Upper lobe of left lung (tissue), 6 donors: ENCODE measurements at regions not wholly inside any gene's neighbourhood (a gene's known extent, or its start where the extent isn't known, plus 50 kb on each side); places are given as distances from the start of the nearest gene placed in this dataset.

Experiments used
- ATAC-seq, 2 donors: fragments of 200-7000 bp; cut with Tn5 transposase; one replicate each; pipeline ENCODE4 v1.9.1; 2022; ENCODE audit warnings: mild to moderate bottlenecking in 2 of 2, moderate library complexity in 2 of 2; ENCODE audit not compliant: low FRiP score in 2 of 2
- DNase-seq, 2 donors: peaks; one replicate each; pipeline ENCODE4 v3.0.0-alpha.2; 2019 to 2020
- H3K27ac ChIP-seq, 4 donors: fragments of 200-600 bp; sonication (generic); one replicate each; pipeline ENCODE4 v1.5.1; 2016 to 2019
- H3K27me3 ChIP-seq, 4 donors: fragments of 200-600 bp; sonication (generic); one replicate each; pipeline ENCODE4 v1.5.1; 2017 to 2019
- H3K36me3 ChIP-seq, 4 donors: fragments of 200-600 bp; sonication (generic); one replicate each; pipeline ENCODE4 v1.5.1; 2016 to 2019
- H3K4me1 ChIP-seq, 4 donors: fragments of 200-600 bp; sonication (generic); one replicate each; pipeline ENCODE4 v1.5.1; 2018 to 2019
- H3K4me3 ChIP-seq, 4 donors: fragments of 200-600 bp; sonication (generic); one replicate each; pipeline ENCODE4 v1.5.1; 2017 to 2019; ENCODE audit warnings: mild to moderate bottlenecking in 2 of 4, moderate library complexity in 1 of 4
- H3K9me3 ChIP-seq, 4 donors: fragments of 200-600 bp; sonication (generic); one replicate each; pipeline ENCODE4 v1.5.1; 2018 to 2019
- EP300 ChIP-seq, 4 donors: sonication (generic); formaldehyde crosslinking; IDR thresholded peaks; one replicate each; pipeline ENCODE4 v1.5.1; 2017; ENCODE audit warnings: antibody characterized with exemption in 4 of 4, control low read depth in 2 of 4
- POLR2A ChIP-seq, 4 donors: fragments of 450-650 bp; IDR thresholded peaks; one replicate each; pipeline ENCODE4 v1.5.1; 2016 to 2017; ENCODE audit warnings: antibody characterized with exemption in 4 of 4, mild to moderate bottlenecking in 2 of 4
- POLR2AphosphoS5 ChIP-seq, 2 donors: sonication (generic); formaldehyde crosslinking; IDR thresholded peaks; one replicate each; pipeline ENCODE4 v1.5.1; 2017; ENCODE audit warnings: antibody characterized with exemption in 2 of 2
- WGBS, 2 donors: methylation state at CpG; one replicate each; pipeline ENCODE4 v1.1.5; 2017 to 2018; 5-methylcytosine and 5-hydroxymethylcytosine counted together
- TF ChIP-seq, protein P1 (sequence below), 6 experiments: fragments of 450-650 bp in 4 of 6; fragments of 200-600 bp in 2 of 6; sonication (generic) in 2 of 6; IDR thresholded peaks; one replicate each; pipeline ENCODE4 v1.5.1; 2016 to 2019; ENCODE audit warnings: antibody characterized with exemption in 6 of 6
- donor health status: DM: no; HTN: no; CAD: no; lungs with moderate emphysema.
- donor health status: DM: no; HTN: yes; CAD: no; lungs with severe emphysema.

DNA sequence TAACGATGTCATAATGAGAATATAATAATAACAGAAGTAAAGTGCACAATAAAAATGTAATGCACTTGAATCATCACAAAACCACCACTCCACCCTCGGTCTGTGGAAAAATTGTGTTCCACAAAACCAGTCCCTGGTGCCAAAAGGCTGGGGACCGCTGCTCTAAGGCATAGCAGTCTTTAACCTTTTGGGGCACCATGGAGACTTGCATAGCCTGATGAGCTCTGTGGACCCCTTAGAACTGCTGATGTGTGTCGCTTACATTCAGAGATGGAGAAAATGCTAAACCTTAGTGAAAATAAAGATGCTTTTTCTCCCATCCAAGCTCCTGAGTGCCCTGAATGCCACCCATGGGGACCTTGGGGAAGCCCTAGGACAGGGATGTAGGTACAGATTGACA is 87.6 kb upstream of the SEPTIN5 start:
- 80 to 87% methylated on average over 4 of the region's 4 CpGs for WGBS, 2 donors
- Histone ChIP-seq H3K4me3 (no peak overlapping the region), H3K27ac (no peak overlapping the region), H3K36me3 (no peaks in the 10 kb centered on the region), H3K27me3 (no peaks in the 10 kb centered on the region), H3K4me1 (peaks cover 8 to 18% (median 13%) of the 10 kb centered on the region in 4 donors), H3K9me3 (no peaks in the 10 kb centered on the region)
- ATAC-seq (no peak), DNase-seq (peak in 1 of 2 donors; percentile 8)
- TF ChIP-seq POLR2A (IDR thresholded peaks at IDR 0.05) (no peak), EP300 (IDR thresholded peaks at IDR 0.05) (no peak), POLR2AphosphoS5 (IDR thresholded peaks at IDR 0.05) (no peak)
- TF ChIP-seq, protein P1, sequence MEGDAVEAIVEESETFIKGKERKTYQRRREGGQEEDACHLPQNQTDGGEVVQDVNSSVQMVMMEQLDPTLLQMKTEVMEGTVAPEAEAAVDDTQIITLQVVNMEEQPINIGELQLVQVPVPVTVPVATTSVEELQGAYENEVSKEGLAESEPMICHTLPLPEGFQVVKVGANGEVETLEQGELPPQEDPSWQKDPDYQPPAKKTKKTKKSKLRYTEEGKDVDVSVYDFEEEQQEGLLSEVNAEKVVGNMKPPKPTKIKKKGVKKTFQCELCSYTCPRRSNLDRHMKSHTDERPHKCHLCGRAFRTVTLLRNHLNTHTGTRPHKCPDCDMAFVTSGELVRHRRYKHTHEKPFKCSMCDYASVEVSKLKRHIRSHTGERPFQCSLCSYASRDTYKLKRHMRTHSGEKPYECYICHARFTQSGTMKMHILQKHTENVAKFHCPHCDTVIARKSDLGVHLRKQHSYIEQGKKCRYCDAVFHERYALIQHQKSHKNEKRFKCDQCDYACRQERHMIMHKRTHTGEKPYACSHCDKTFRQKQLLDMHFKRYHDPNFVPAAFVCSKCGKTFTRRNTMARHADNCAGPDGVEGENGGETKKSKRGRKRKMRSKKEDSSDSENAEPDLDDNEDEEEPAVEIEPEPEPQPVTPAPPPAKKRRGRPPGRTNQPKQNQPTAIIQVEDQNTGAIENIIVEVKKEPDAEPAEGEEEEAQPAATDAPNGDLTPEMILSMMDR (IDR thresholded peaks at IDR 0.05): no peak

DNA sequence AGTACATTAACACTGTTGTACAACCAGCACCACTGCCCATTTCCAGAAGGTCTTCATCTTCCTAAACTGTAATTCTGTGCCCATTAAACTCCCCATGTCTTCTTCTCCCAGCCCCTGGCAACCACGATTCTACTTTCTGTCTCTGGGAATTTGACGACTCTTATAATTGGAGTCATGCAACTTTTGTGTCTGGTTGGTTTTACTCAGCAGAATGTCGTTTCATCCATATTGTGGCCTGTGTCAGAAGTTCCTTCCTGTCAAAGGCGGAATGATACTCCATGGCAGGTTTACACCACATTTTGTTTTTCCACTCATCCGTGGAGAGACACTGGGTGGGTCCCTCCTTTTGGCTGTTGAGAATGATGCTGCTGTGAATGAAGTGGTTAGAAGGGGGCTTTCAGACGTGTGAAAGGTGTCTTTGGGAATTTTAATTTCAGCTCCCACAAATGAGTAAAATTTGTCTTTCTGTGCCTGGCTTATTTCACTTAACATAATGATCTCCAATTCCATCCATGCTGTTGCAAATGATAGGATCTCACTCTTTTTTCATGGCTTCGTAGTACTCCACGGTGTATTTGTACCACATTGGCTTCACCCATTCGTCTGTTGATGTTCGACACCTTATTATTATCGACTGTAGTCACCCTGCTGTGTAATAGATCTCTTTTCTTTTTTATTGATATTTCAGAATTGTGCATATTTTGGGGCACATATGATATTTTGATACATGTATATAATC is 86.1 kb upstream of the SEPTIN5 start:
- H3K4me3 ChIP-seq: no peak overlapping the region

DNA sequence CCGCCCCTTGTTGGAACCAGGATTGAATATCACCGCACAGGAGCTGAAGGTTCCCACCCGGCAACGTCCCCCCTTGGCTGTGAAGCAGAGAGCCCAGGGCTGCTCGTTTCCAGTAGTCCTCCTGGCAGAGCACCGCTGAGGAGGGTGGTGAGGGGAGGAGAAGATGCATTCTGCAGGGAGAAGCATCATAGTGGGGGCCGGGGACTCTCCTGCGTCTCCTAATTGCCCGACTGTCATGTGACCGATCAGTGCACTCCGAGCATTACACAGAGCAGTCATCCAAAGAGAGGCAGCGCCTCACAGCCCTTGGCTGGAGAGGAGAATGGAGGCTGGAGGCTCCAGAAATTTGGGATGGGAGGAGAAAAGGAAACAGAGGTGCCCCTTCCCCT is 85.0 kb upstream of the SEPTIN5 start:
- H3K4me3 ChIP-seq: peak overlapping the region in 1 of 4 donors; percentile 9
- TF ChIP-seq POLR2A (IDR thresholded peaks at IDR 0.05) (no peak), EP300 (IDR thresholded peaks at IDR 0.05) (no peak), POLR2AphosphoS5 (IDR thresholded peaks at IDR 0.05) (no peak)
- TF ChIP-seq, protein P1 (IDR thresholded peaks at IDR 0.05): no peak
- 62 to 72% methylated on average over 8 to 12 of the region's 12 CpGs for WGBS, 2 donors
- no peak overlapping the region for H3K27ac ChIP-seq
- H3K9me3 ChIP-seq: no peaks in the 10 kb centered on the region
- ATAC-seq: no peak
- H3K27me3 ChIP-seq: no peaks in the 10 kb centered on the region
- H3K36me3 ChIP-seq: no peaks in the 10 kb centered on the region
- H3K4me1 ChIP-seq: peaks cover 0 to 8% (median 4%) of the 10 kb centered on the region in 4 donors
- DNase-seq: no peak

More for the DNA sequence above, 86.1 kb upstream of the SEPTIN5 start:
- ATAC-seq (no peak), DNase-seq (no peak)
- TF ChIP-seq POLR2AphosphoS5 (IDR thresholded peaks at IDR 0.05): no peak
- TF ChIP-seq, protein P1 (IDR thresholded peaks at IDR 0.05): no peak
- TF ChIP-seq POLR2A (IDR thresholded peaks at IDR 0.05): no peak
- TF ChIP-seq EP300 (IDR thresholded peaks at IDR 0.05): no peak
- Histone ChIP-seq H3K4me1 (peaks cover 0 to 8% (median 4%) of the 10 kb centered on the region in 4 donors), H3K9me3 (no peaks in the 10 kb centered on the region), H3K27ac (no peak overlapping the region), H3K27me3 (no peaks in the 10 kb centered on the region), H3K36me3 (no peaks in the 10 kb centered on the region)
- 83 to 84% methylated on average over 11 of the region's 11 CpGs for WGBS, 2 donors

DNA sequence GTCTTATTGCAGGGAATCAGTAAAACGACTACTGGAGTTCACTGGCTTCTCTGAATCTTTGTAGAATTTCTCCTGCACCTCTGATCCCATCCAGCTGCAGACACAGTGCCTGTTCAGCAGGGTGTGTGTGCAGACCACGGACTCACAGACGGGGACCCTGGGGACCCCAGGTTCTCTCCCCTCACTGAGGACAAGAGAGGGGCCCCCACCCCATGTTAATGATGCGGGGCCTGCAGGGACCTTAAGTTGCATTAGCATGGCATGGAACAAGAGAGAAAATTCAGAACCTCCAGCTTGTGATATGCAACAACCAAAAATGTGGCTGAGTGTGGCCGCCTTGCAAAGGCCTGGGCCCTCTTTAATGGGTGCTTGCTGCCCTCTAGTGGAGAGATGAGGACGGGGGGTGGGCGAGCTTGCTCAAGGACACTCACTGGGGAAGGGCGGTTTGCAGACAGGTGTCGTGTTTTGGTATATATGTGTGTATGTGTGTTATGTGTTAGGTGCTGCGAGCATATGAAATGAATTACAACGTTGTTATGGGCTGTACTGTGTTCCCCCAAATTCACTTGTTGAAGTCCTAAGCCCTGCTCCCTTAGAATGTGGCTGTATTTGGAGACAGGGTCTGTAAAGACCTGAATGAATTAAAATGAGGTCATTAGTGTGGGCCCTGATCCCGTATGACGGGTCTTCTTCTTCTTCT is 84.4 kb upstream of the SEPTIN5 start:
- Histone ChIP-seq H3K27ac (no peak overlapping the region), H3K36me3 (no peaks in the 10 kb centered on the region), H3K27me3 (no peaks in the 10 kb centered on the region), H3K4me3 (peak overlapping the region in 1 of 4 donors; percentile 9), H3K4me1 (peaks cover 0 to 8% (median 4%) of the 10 kb centered on the region in 4 donors), H3K9me3 (no peaks in the 10 kb centered on the region)
- DNase-seq (peak in 1 of 2 donors; percentile 75), ATAC-seq (peak; percentile 83 to 85)
- 19 to 23% methylated on average over 13 of the region's 13 CpGs for WGBS, 2 donors
- TF ChIP-seq EP300 (IDR thresholded peaks at IDR 0.05): no peak
- TF ChIP-seq, protein P1 (IDR thresholded peaks at IDR 0.05): peak; percentile 81 to 92 (median 88)
